Suprapubic skin (tissue), 4 donors: ENCODE measurements at regions not wholly inside any gene's neighbourhood (a gene's known extent, or its start where the extent isn't known, plus 50 kb on each side); places are given as distances from the start of the nearest gene placed in this dataset.
"Not testable (repeated sequence)": the region's sequence is repeated elsewhere in the genome, so short reads cannot be mapped to it uniquely, and the experiment has no call there.

Experiments used
- DNase-seq, 2 donors: peaks; one replicate each; pipeline ENCODE4 v3.0.0-alpha.2; 2019; ENCODE audit warnings: low spot score in 2 of 2
- H3K27ac ChIP-seq: fragments of 200-600 bp; sonication (generic); one replicate; pipeline ENCODE4 v1.5.1; 2019
- H3K27me3 ChIP-seq: fragments of 200-600 bp; sonication (generic); one replicate; pipeline ENCODE4 v1.5.1; 2019
- H3K36me3 ChIP-seq: fragments of 200-600 bp; sonication (generic); one replicate; pipeline ENCODE4 v1.5.1; 2019
- H3K4me1 ChIP-seq: fragments of 200-600 bp; sonication (generic); one replicate; pipeline ENCODE4 v1.5.1; 2019
- H3K4me3 ChIP-seq: fragments of 200-600 bp; sonication (generic); one replicate; pipeline ENCODE4 v1.5.1; 2019; ENCODE audit warnings: mild to moderate bottlenecking
- H3K9me3 ChIP-seq: fragments of 200-600 bp; sonication (generic); one replicate; pipeline ENCODE4 v1.5.1; 2019
- EP300 ChIP-seq: sonication (generic); formaldehyde crosslinking; IDR thresholded peaks from one replicate; pipeline ENCODE4 v1.6.1; 2017; ENCODE audit warnings: antibody characterized with exemption
- POLR2A ChIP-seq, 2 donors: fragments of 450-650 bp; IDR thresholded peaks; one replicate each; pipeline ENCODE4 v1.6.1; 2017; ENCODE audit warnings: antibody characterized with exemption in 2 of 2, mild to moderate bottlenecking in 2 of 2, moderate library complexity in 2 of 2
- POLR2AphosphoS5 ChIP-seq, 3 donors: sonication (generic); formaldehyde crosslinking; IDR thresholded peaks; one replicate each; pipeline ENCODE4 v1.6.1; 2017; ENCODE audit warnings: antibody characterized with exemption in 3 of 3
- WGBS: methylation state at CpG from one replicate; pipeline ENCODE4 v1.1.5; 2018; 5-methylcytosine and 5-hydroxymethylcytosine counted together
- TF ChIP-seq, protein P1 (sequence below), 2 donors: fragments of 200-600 bp in 1 of 2; fragments of 450-650 bp in 1 of 2; sonication (generic) in 1 of 2; IDR thresholded peaks; one replicate each; pipeline ENCODE4 v1.5.1; 2016 to 2019; ENCODE audit warnings: antibody characterized with exemption in 2 of 2, mild to moderate bottlenecking in 1 of 2, moderate library complexity in 1 of 2

DNA sequence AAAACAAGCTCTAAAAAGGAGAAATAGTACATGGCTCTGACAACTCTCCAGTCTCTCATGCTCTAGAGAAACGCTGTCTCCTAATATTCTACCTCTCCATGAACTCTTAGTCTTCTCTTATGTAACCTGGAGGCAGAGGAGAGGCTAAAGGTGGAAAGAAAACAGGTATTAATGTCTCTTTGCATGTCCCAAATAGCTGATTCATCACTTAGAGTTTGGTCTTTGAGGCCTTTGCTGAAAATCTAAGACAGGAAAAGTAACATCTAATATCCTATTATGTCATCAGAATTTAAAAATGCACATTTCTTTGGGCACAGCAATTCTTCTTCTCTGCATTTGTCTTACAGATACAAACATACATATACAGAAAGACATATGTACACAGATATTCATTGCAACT lies 127.2 kb downstream of the DHRS2 start:
- WGBS: 76% methylated on average over 1 of the region's 1 CpG
- no peaks in the 10 kb centered on the region for H3K36me3 ChIP-seq
- TF ChIP-seq POLR2AphosphoS5 (IDR thresholded peaks at IDR 0.05) (no peak), EP300 (no peak), POLR2A (IDR thresholded peaks at IDR 0.05) (no peak)
- TF ChIP-seq, protein P1, sequence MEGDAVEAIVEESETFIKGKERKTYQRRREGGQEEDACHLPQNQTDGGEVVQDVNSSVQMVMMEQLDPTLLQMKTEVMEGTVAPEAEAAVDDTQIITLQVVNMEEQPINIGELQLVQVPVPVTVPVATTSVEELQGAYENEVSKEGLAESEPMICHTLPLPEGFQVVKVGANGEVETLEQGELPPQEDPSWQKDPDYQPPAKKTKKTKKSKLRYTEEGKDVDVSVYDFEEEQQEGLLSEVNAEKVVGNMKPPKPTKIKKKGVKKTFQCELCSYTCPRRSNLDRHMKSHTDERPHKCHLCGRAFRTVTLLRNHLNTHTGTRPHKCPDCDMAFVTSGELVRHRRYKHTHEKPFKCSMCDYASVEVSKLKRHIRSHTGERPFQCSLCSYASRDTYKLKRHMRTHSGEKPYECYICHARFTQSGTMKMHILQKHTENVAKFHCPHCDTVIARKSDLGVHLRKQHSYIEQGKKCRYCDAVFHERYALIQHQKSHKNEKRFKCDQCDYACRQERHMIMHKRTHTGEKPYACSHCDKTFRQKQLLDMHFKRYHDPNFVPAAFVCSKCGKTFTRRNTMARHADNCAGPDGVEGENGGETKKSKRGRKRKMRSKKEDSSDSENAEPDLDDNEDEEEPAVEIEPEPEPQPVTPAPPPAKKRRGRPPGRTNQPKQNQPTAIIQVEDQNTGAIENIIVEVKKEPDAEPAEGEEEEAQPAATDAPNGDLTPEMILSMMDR (IDR thresholded peaks at IDR 0.05): no peak

DNA sequence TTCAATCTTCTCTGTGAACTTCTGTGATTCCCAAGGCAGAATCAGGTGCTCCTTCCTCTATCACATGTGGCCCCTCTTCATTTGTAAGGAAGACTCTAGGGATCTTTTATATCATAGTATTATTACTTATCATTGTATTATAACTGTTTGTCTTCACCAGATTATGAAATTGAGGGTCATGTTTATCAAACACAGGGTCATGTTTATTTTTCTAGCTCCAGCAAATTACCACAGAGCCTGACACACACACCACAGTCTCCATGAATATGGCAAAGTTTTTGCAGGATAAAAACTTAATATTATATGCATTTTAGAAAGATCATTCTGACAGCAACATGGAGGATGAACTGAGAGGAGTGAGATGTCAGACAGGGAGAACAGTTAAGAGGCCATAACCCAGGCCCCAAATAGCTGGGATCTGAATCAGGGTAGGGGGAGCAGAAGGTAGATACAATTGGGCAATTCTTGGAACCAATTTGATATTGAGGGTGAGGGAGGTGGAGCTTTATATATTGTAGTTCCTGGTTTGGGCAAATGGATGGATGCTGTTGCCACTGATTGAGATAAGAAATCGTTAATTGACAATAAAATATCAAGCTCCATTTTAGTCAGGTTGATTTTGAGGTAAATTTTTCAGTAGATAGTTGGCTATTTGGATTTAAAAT lies 130.7 kb downstream of the DHRS2 start:
- no peak for DNase-seq
- no peak overlapping the region for H3K27ac ChIP-seq
- 45% methylated on average over 1 of the region's 1 CpG for WGBS
- H3K9me3 ChIP-seq: no peaks in the 10 kb centered on the region
- H3K27me3 ChIP-seq: no peaks in the 10 kb centered on the region
- H3K36me3 ChIP-seq: no peaks in the 10 kb centered on the region
- no peaks in the 10 kb centered on the region for H3K4me1 ChIP-seq
- no peak overlapping the region for H3K4me3 ChIP-seq
- TF ChIP-seq EP300: no peak
- TF ChIP-seq, protein P1 (IDR thresholded peaks at IDR 0.05): no peak
- no peak for TF ChIP-seq POLR2A (IDR thresholded peaks at IDR 0.05)
- TF ChIP-seq POLR2AphosphoS5 (IDR thresholded peaks at IDR 0.05): no peak

More for the DNA sequence above, 127.2 kb downstream of the DHRS2 start:
- Histone ChIP-seq H3K27ac (no peak overlapping the region), H3K4me1 (no peaks in the 10 kb centered on the region), H3K27me3 (no peaks in the 10 kb centered on the region), H3K9me3 (no peaks in the 10 kb centered on the region), H3K4me3 (no peak overlapping the region)
- no peak for DNase-seq

DNA sequence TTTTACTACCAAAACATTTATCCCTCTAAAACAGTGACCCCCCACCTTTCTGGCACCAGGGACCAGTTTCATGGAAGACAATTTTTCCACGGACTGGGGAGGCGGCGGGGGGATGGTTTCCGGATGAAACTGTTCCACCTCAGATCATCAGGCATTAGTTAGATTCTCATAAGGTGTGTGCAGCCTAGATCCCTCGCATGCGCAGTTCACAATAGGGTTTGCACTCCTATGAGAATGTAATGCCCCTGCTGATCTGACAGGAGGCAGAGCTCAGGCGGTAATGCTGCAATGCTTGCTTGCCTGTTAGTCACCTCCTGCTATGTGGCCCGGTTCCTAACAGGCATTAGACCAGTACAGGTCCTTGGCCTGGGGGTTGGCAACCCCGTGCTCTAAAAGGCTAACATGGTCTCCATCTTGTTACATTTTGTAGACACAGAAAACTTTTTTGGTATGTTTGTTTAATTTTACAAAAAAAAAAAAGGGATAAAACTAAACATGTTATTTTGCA lies 133.1 kb downstream of the DHRS2 start:
- not testable (repeated sequence) for H3K27me3 ChIP-seq, H3K4me1 ChIP-seq, DNase-seq, H3K27ac ChIP-seq, H3K4me3 ChIP-seq, H3K36me3 ChIP-seq, H3K9me3 ChIP-seq
- WGBS: 78% methylated on average over 7 of the region's 9 CpGs

DNA sequence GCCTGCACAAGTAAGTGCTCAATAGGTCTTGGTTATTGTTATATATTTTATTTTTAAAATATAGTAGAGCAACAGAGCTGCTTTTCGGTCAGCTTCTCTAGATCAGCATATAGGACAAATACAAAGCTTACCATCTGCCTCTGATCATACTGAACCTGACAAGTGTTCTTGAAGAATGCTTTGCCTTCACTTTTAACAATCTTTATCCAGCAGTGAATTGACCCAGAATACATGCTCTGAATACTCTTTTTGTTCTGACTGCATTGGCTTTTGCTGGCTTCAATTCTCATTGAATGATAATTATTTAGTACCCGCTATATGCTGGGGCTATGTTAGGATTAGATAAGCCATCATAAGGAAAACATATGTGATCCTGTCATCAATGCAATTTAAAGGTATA lies 137.8 kb downstream of the DHRS2 start:
- no peak overlapping the region for H3K27ac ChIP-seq
- TF ChIP-seq POLR2A (IDR thresholded peaks at IDR 0.05): no peak
- no peaks in the 10 kb centered on the region for H3K36me3 ChIP-seq
- H3K4me1 ChIP-seq: no peaks in the 10 kb centered on the region
- peaks cover 17% of the 10 kb centered on the region for H3K27me3 ChIP-seq
- H3K4me3 ChIP-seq: no peak overlapping the region
- DNase-seq: no peak
- WGBS: 74% methylated on average over 2 of the region's 2 CpGs
- no peaks in the 10 kb centered on the region for H3K9me3 ChIP-seq

DNA sequence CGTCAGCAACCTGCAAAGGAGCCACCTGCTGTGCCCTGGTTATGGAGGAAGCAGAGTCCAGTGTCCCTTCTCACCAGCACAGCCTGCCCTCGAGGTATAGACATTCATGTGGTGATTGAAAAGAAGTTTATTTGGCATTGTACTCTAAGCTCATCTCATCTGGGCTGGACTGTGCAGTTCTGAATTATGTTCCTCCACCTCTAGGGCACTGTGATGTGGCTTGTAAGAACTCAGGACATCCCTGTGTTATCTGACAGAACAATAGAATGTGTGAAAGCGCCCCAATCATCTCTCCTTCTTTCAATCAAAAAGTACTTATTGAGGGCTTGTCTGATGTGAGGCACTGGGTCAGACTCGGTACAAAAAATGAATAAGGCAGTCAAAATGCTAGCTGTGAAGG lies 140.1 kb downstream of the DHRS2 start:
- Histone ChIP-seq H3K9me3 (no peaks in the 10 kb centered on the region), H3K36me3 (no peaks in the 10 kb centered on the region), H3K27me3 (peaks cover 22% of the 10 kb centered on the region), H3K4me3 (no peak overlapping the region), H3K4me1 (no peaks in the 10 kb centered on the region), H3K27ac (no peak overlapping the region)
- no peak for DNase-seq
- WGBS: 68% methylated on average over 2 of the region's 4 CpGs
- no peak for TF ChIP-seq POLR2A (IDR thresholded peaks at IDR 0.05)
- TF ChIP-seq, protein P1 (IDR thresholded peaks at IDR 0.05): no peak
- no peak for TF ChIP-seq EP300
- no peak for TF ChIP-seq POLR2AphosphoS5 (IDR thresholded peaks at IDR 0.05)

DNA sequence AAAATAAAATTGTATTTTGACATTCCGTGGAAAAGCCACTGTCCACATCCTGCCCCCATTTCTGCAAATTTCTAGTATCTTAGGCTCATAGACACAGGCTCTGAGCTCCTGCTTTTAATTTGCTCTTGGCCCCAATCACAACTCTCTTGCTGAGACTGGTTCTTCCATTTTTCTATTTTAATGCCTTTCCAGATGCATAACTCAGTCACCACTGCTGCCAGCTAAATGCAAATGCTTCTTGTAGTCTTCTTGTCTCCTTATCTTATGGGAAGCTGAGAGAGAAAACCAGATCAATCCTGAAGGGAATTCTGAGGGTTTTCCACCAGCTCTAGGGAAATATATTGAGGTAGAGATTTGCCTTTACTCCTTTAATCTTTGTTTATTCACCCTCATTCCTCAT lies 149.0 kb downstream of the DHRS2 start:
- Histone ChIP-seq H3K4me1 (no peaks in the 10 kb centered on the region), H3K36me3 (no peaks in the 10 kb centered on the region), H3K27me3 (peaks cover 4% of the 10 kb centered on the region), H3K4me3 (no peak overlapping the region), H3K9me3 (no peaks in the 10 kb centered on the region), H3K27ac (no peak overlapping the region)
- no peak for DNase-seq
- 31% methylated on average over 1 of the region's 1 CpG for WGBS
- no peak for TF ChIP-seq POLR2A (IDR thresholded peaks at IDR 0.05)
- TF ChIP-seq EP300: no peak
- TF ChIP-seq, protein P1 (IDR thresholded peaks at IDR 0.05): no peak
- no peak for TF ChIP-seq POLR2AphosphoS5 (IDR thresholded peaks at IDR 0.05)
